GM23338 (cell line): ENCODE measurements at regions not wholly inside any gene's neighbourhood (a gene's known extent, or its start where the extent isn't known, plus 50 kb on each side); places are given as distances from the start of the nearest gene placed in this dataset.
A peak's percentile ranks its signal among the peaks of the same experiment; 100 is the strongest.
"Not testable (repeated sequence)": the region's sequence is repeated elsewhere in the genome, so short reads cannot be mapped to it uniquely, and the experiment has no call there.

Experiments
- ATAC-seq: fragments of 200-7000 bp; cut with Tn5 transposase; 3 replicates; pipeline ENCODE4 v1.9.1; 2020
- DNase-seq: peaks from one replicate; pipeline ENCODE4 v3.0.0-alpha.2; 2015; ENCODE audit warnings: low spot score
- H2AFZ ChIP-seq: fragments of 200-600 bp; sonication (generic); 2 replicates; pipeline ENCODE4 v1.8.0; 2016; ENCODE audit warnings: antibody characterized with exemption, mild to moderate bottlenecking, moderate library complexity
- H3F3A ChIP-seq: fragments of 200-600 bp; sonication (generic); replicated peaks from 2 replicates; pipeline ENCODE4 v1.8.0; 2017; ENCODE audit warnings: antibody characterized with exemption, mixed run types, low read depth
- H3K27ac ChIP-seq: fragments of 200-600 bp; sonication (generic); 2 replicates; pipeline ENCODE4 v1.6.1; 2016; ENCODE audit warnings: low read depth
- H3K27me3 ChIP-seq: fragments of 200-600 bp; sonication (generic); 2 replicates; pipeline ENCODE4 v1.8.0; 2016; ENCODE audit warnings: mild to moderate bottlenecking, mixed run types, moderate library complexity; ENCODE audit not compliant: insufficient read depth
- H3K36me3 ChIP-seq: fragments of 200-600 bp; sonication (generic); 2 replicates; pipeline ENCODE4 v1.8.0; 2016; ENCODE audit warnings: mild to moderate bottlenecking; ENCODE audit not compliant: insufficient read depth
- H3K4me1 ChIP-seq: fragments of 200-600 bp; sonication (generic); 2 replicates; pipeline ENCODE4 v1.8.0; 2016; ENCODE audit warnings: mild to moderate bottlenecking, moderate library complexity; ENCODE audit not compliant: insufficient read depth
- H3K4me2 ChIP-seq: fragments of 200-600 bp; sonication (generic); 2 replicates; pipeline ENCODE4 v1.7.1; 2017; ENCODE audit warnings: mixed run types
- H3K4me3 ChIP-seq: fragments of 200-600 bp; sonication (generic); 2 replicates; pipeline ENCODE4 v1.6.1; 2016; ENCODE audit warnings: mixed run types
- H3K79me2 ChIP-seq: fragments of 200-600 bp; sonication (generic); replicated peaks from 2 replicates; pipeline ENCODE4 v1.8.0; 2017; ENCODE audit warnings: mild to moderate bottlenecking; ENCODE audit not compliant: insufficient read depth
- H3K9me2 ChIP-seq: fragments of 200-600 bp; sonication (generic); 2 replicates; pipeline ENCODE4 v1.8.0; 2017; ENCODE audit not compliant: insufficient read depth
- H4K20me1 ChIP-seq: fragments of 200-600 bp; sonication (generic); replicated peaks from 2 replicates; pipeline ENCODE4 v1.8.0; 2017; ENCODE audit warnings: mild to moderate bottlenecking; ENCODE audit not compliant: insufficient read depth
- H3K27ac Mint-ChIP-seq: 2 replicates; pipeline ENCODE4 v1.8.0; 2020; ENCODE audit warnings: inconsistent platforms, mild to moderate bottlenecking, moderate library complexity, mixed read lengths
- H3K27me3 Mint-ChIP-seq: 3 replicates; pipeline ENCODE4 v1.8.0; 2022; ENCODE audit warnings: low read depth, mild to moderate bottlenecking, moderate library complexity, mixed read lengths, inconsistent platforms; ENCODE audit not compliant: insufficient read depth, poor library complexity
- H3K36me3 Mint-ChIP-seq: 3 replicates; pipeline ENCODE4 v1.8.0; 2021; ENCODE audit warnings: low read depth, mild to moderate bottlenecking, inconsistent platforms, moderate library complexity, mixed read lengths
- H3K4me1 Mint-ChIP-seq: 3 replicates; pipeline ENCODE4 v1.8.0; 2020; ENCODE audit warnings: mild to moderate bottlenecking, inconsistent platforms, mixed read lengths
- H3K4me3 Mint-ChIP-seq: 3 replicates; pipeline ENCODE4 v1.8.0; 2021; ENCODE audit warnings: moderate library complexity, mild to moderate bottlenecking, inconsistent platforms, mixed read lengths
- H3K9me3 Mint-ChIP-seq: 3 replicates; pipeline ENCODE4 v1.8.0; 2020; ENCODE audit warnings: moderate library complexity, mild to moderate bottlenecking, inconsistent platforms, mixed read lengths
- CREB1 ChIP-seq: fragments of 250-450 bp; sonication (Bioruptor Pico); IDR thresholded peaks from 2 replicates; pipeline ENCODE4 v1.5.0; 2020; ENCODE audit warnings: low read depth, mild to moderate bottlenecking, moderate library complexity
- ZNF462 ChIP-seq: fragments of 250-450 bp; sonication (Bioruptor Pico); IDR thresholded peaks from 2 replicates; pipeline ENCODE4 v1.5.0; 2020; ENCODE audit warnings: mild to moderate bottlenecking, moderate library complexity
- TF ChIP-seq, protein P1 (sequence below): IDR thresholded peaks from one replicate; pipeline ENCODE4 v1.6.1; 2018; ENCODE audit warnings: antibody characterized with exemption; ENCODE audit not compliant: unreplicated experiment

- TF ChIP-seq ZNF462 (CRISPR knock-in tag) = no peak
Measured at GRCh38 chr17:83025636-83026280, 53.7 kb upstream of the METRNL start (continued).

DNA sequence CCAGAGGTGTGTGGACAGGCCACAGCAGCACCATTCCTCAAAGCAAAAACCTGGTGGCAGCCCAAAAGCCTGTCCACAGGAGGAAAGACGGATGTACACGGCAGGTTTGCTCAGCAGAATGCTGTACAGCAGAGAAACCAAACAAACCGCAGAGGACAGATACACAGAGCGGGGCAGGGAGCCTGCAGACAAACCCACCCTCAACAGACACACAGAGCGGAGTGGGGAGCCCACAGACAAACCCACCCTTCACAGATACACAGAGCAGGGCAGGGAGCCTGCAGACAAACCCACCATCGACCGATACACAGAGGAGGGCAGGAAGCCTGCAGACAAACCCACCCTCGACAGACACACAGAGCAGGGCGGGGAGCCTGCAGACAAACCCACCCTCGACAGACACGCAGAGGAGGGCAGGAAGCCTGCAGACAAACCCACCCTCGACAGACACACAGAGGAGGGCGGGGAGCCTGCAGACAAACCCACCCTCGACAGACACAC lies 53.0 kb upstream of the METRNL start:
- peaks cover 17% of the 10 kb centered on the region for H3K9me3 Mint-ChIP-seq
- Histone ChIP-seq H3K27me3 (no peaks in the 10 kb centered on the region), H2AFZ (no peak overlapping the region), H3K4me1 (no peaks in the 10 kb centered on the region), H3K27ac (no peak overlapping the region), H3F3A (no peaks in the 10 kb centered on the region), H3K36me3 (no peaks in the 10 kb centered on the region), H3K4me2 (no peak overlapping the region), H4K20me1 (no peaks in the 10 kb centered on the region), H3K4me3 (no peak overlapping the region), H3K9me2 (no peaks in the 10 kb centered on the region), H3K79me2 (no peaks in the 10 kb centered on the region)
- ATAC-seq = no peak
- 0 out of 2 replicates have a peak overlapping the region, but pooled peaks have one; percentile 3 for H3K27ac Mint-ChIP-seq
- no peak for DNase-seq
- TF ChIP-seq CREB1 (CRISPR knock-in tag) = no peak
- TF ChIP-seq, protein P1, sequence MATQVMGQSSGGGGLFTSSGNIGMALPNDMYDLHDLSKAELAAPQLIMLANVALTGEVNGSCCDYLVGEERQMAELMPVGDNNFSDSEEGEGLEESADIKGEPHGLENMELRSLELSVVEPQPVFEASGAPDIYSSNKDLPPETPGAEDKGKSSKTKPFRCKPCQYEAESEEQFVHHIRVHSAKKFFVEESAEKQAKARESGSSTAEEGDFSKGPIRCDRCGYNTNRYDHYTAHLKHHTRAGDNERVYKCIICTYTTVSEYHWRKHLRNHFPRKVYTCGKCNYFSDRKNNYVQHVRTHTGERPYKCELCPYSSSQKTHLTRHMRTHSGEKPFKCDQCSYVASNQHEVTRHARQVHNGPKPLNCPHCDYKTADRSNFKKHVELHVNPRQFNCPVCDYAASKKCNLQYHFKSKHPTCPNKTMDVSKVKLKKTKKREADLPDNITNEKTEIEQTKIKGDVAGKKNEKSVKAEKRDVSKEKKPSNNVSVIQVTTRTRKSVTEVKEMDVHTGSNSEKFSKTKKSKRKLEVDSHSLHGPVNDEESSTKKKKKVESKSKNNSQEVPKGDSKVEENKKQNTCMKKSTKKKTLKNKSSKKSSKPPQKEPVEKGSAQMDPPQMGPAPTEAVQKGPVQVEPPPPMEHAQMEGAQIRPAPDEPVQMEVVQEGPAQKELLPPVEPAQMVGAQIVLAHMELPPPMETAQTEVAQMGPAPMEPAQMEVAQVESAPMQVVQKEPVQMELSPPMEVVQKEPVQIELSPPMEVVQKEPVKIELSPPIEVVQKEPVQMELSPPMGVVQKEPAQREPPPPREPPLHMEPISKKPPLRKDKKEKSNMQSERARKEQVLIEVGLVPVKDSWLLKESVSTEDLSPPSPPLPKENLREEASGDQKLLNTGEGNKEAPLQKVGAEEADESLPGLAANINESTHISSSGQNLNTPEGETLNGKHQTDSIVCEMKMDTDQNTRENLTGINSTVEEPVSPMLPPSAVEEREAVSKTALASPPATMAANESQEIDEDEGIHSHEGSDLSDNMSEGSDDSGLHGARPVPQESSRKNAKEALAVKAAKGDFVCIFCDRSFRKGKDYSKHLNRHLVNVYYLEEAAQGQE = no peak
- H3K4me3 Mint-ChIP-seq = no peak overlapping the region
- peaks cover 5% of the 10 kb centered on the region; the same call in 1 of the 3 replicates for H3K4me1 Mint-ChIP-seq
- H3K36me3 Mint-ChIP-seq = peaks cover 23% of the 10 kb centered on the region
- H3K27me3 Mint-ChIP-seq = peaks cover 6% of the 10 kb centered on the region

- H3K27ac ChIP-seq, H4K20me1 ChIP-seq, H2AFZ ChIP-seq, DNase-seq, H3K27me3 ChIP-seq, H3K4me2 ChIP-seq, H3K79me2 ChIP-seq, H3K4me3 ChIP-seq, ATAC-seq, H3K27ac Mint-ChIP-seq, H3K4me1 Mint-ChIP-seq, H3K36me3 ChIP-seq, H3K4me3 Mint-ChIP-seq, H3F3A ChIP-seq, H3K27me3 Mint-ChIP-seq, H3K9me2 ChIP-seq, H3K4me1 ChIP-seq: not testable (repeated sequence)
- H3K36me3 Mint-ChIP-seq = peaks cover 23% of the 10 kb centered on the region
- peaks cover 17% of the 10 kb centered on the region for H3K9me3 Mint-ChIP-seq
Measured at GRCh38 chr17:83026921-83027320, 52.5 kb upstream of the METRNL start.
